HG02885 (cell line): ENCODE measurements at regions not wholly inside any gene's neighbourhood (a gene's known extent, or its start where the extent isn't known, plus 50 kb on each side); places are given as distances from the start of the nearest gene placed in this dataset.

ENCODE experiments used
- ATAC-seq: cut with Tn5 transposase; IDR thresholded peaks from one replicate; pipeline ENCODE4 v1.9.1; 2021; ENCODE audit warnings: mild to moderate bottlenecking; ENCODE audit not compliant: unreplicated experiment, poor library complexity

DNA sequence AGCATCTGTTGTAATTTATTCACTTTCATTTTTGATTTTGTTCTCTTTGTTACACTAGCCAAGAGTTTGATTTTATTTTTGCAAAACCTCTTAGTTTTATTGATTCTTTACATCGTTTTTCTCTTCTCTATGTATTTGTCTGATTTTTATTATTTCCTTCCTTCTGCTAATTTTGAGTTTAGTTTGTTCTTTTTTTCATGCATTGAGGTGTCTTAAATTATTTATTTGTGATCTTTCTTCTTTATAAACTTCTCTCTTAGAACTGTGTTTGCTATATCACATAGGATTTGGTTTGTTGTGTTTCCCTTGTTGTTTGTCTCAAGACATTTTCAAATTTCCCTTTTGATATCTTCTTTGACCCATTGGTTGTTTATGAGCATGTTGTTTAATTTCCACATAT is 51.7 kb upstream of the NFKBIA start:
- ATAC-seq: no peak

DNA sequence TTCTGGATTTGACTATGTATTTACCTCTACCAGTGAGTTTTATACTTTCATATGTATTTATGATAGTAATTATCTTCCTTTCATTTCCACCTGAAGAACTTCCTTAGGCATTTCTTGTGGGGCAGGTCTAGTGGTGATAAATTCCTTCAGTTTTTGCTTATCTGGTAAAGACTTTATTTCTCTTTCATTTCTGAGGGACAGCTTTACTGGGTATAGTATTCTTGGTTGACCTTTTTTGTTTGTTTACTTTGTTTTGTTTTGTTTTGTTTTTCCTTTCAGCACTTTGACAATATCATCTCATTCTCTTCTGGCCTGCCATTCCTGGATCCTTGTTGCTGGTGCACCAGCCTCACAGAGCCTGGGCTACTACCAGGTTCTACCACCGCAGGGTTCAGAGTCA is 53.9 kb upstream of the NFKBIA start:
- ATAC-seq: no peak

DNA sequence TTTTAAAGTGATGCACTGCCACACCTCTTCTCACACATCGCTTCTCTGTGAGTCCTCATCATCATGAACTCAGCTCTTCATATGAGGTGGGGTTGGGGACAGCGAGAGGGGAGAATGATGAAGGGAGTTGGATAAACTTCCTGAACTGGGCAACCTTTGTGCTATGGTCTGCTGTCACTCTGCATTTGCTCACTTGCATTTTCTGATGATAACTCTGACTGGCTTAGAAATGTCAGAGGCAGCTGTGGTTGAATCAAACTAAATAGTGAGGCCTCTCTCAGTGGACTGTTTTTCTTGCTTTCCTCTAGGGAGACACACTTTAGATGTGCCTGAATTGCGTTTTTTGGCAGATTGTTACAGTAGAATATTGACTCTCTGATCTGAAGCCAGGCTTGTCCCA is 55.2 kb upstream of the NFKBIA start:
- ATAC-seq: no peak

DNA sequence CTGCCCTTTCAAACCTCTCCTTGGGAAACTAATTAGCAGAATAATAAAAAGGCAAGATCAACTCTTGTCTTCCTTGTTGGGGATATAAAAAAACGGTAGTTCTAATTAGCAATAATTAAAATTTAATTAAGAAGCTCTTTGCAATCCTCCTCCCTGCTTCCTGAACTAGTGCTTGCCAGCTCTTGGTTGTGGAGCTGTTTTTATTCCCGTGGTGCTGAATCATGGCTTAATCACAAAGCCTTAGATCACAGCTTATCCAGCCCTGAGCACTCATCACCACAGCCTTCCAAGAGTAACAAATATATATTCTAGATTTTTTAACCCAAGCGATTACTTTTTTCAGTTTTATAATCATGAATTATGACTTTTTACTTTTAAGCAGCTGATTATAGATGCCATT is 63.2 kb upstream of the INSM2 start:
- no peak for ATAC-seq

DNA sequence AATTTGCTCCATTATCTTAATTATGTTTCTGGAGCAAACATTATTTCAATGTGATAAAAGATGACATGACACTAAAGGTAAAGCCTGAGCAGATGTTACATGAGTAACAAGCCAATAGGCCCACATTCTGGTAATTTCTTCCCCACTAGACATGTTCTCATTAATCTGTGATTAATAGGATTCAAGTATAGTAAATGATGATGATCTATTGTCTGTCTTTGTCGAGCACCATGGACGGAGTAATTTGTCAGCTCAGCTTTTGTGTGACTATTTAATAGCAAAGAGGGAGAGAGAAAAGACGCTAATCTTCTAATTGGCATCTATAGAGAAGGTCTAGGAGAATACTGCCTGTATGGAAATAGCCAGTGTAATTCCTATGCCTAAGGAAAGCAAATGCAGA is 62.2 kb upstream of the INSM2 start:
- ATAC-seq: no peak

DNA sequence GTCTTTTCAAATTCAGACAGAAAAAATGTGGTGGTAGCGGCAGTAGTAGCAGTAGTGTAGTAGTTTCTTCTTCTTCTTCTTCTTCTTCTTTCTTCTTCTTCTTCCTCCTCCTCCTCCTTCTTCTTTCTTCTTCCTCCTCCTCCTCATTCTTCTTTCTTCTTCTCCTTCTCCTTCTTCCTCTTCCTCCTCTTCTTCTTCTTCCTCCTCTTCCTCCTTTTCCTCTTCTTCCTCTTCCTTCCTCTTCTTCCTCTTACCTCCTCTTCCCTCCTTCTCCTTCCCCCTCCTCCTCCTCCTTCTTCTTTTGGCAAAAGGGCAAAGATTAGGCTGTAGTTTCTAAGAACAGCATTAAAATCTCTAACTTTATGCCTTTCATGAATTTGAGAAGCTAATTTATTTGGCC is 59.6 kb upstream of the INSM2 start:
- ATAC-seq: no peak

DNA sequence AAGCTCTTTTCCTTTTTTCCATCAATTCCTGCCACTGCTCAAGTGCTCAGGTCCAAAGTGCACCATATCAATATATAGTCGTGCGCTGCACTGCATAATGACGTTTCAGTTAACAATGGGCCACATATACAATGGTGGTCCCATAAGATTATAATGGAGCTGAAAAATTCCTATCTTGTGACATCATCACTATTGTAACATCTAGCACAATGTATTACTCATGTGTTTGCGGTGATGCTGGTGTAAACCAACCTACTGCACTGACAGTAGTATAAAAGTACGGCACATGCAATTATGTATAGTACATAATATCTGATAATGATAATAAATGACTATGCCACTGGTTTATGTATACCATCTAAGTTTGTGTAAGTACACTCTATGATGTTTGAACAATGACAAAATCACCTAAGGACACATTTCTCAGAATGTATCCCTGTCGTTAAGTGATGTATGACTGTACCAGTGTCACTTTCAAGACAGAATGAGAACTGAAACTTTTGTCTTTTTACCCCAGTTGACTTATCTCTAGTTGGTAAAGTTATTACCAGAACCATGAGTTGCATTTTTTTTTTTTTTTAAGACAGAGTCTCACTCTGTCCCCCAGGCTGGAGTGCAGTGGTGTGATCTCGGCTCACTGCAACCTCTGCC is 53.7 kb upstream of the INSM2 start:
- ATAC-seq: peak; percentile 97

DNA sequence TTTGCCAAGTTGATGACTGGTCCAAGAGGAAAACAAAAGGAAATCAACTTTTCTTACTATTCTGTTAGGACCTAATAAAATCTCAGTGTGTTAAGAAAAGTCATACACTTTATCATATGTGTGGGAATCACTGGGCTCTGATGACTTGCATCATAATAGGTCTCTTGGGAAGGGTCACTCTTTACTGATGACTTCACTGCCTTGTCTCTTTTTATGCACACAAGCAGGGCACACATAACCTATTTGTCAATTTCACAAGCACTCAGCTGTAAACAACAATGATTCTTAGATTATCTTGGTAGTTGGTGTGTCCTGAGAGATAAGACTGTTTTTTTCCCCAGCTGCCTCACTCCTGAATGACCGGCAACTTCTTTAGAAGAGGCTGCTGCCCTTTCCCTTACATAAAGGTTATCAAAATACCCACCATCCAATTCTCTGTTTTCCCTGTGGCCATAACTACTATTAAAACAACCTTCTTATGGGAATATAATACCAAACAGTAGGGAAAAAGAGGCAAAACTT is 50.9 kb upstream of the INSM2 start:
- no peak for ATAC-seq
